ENCODE measurements at regions not wholly inside any gene's neighbourhood (a gene's known extent, or its start where the extent isn't known, plus 50 kb on each side); places are given as distances from the start of the nearest gene placed in this dataset.
"Not testable (repeated sequence)": the region's sequence is repeated elsewhere in the genome, so short reads cannot be mapped to it uniquely, and the experiment has no call there.

- FAIRE-seq; DNase-seq (ENCODE audit: low spot score): not testable (repeated sequence)
Observed at GRCh38 chr6:26720663-26721218, 61.2 kb upstream of the ZNF322 start.

- not testable (repeated sequence) for FAIRE-seq; DNase-seq (ENCODE audit: low spot score)
Observed at GRCh38 chr6:26730019-26730766, 70.6 kb upstream of the ZNF322 start.

- not testable (repeated sequence) for DNase-seq (ENCODE audit: low spot score); FAIRE-seq
Observed at GRCh38 chr6:26734776-26735472, 75.4 kb upstream of the ZNF322 start.

- no peak for FAIRE-seq
- DNase-seq (ENCODE audit: low spot score) = no peak
Observed at GRCh38 chr6:26739811-26740210, 80.3 kb upstream of the ZNF322 start.

GRCh38 chr6:26743157-26743821 lies 83.7 kb upstream of the ZNF322 start:
- DNase-seq (ENCODE audit: low spot score) (peak; percentile 76), FAIRE-seq (no peak)

GRCh38 chr6:26743941-26744699 lies 84.6 kb upstream of the ZNF322 start:
- FAIRE-seq = no peak
- peak; percentile 4 for DNase-seq (ENCODE audit: low spot score)

- not testable (repeated sequence) for FAIRE-seq
Observed at GRCh38 chr6:26744837-26745282, 85.3 kb upstream of the ZNF322 start.

GRCh38 chr6:26745964-26746363 lies 86.4 kb upstream of the ZNF322 start:
- DNase-seq (ENCODE audit: low spot score); FAIRE-seq: not testable (repeated sequence)

More at GRCh38 chr6:26744837-26745282, 85.3 kb upstream of the ZNF322 start:
- DNase-seq (ENCODE audit: low spot score) = not testable (repeated sequence)

- not testable (repeated sequence) for FAIRE-seq; DNase-seq (ENCODE audit: low spot score)
Observed at GRCh38 chr6:26749126-26749758, 89.7 kb upstream of the ZNF322 start.

GRCh38 chr6:26749759-26750126 lies 90.2 kb upstream of the ZNF322 start:
- DNase-seq (ENCODE audit: low spot score); FAIRE-seq: not testable (repeated sequence)

GRCh38 chr6:26754212-26754611 lies 94.7 kb upstream of the ZNF322 start:
- FAIRE-seq (no peak), DNase-seq (ENCODE audit: low spot score) (no peak)

- DNase-seq (ENCODE audit: low spot score); FAIRE-seq: not testable (repeated sequence)
Observed at GRCh38 chr6:26754801-26755200, 95.3 kb upstream of the ZNF322 start.

GRCh38 chr6:26756067-26756805 lies 96.7 kb upstream of the ZNF322 start:
- FAIRE-seq; DNase-seq (ENCODE audit: low spot score): not testable (repeated sequence)

- not testable (repeated sequence) for FAIRE-seq; DNase-seq (ENCODE audit: low spot score)
Observed at GRCh38 chr6:26766203-26766902, 106.8 kb upstream of the ZNF322 start.

- FAIRE-seq; DNase-seq (ENCODE audit: low spot score): not testable (repeated sequence)
Observed at GRCh38 chr6:26770941-26771666, 111.6 kb upstream of the ZNF322 start.

- DNase-seq (ENCODE audit: low spot score); FAIRE-seq: not testable (repeated sequence)
Observed at GRCh38 chr6:26773414-26773813, 113.9 kb upstream of the ZNF322 start.

GRCh38 chr6:26780563-26780962 lies 121.0 kb upstream of the ZNF322 start:
- not testable (repeated sequence) for FAIRE-seq; DNase-seq (ENCODE audit: low spot score)
